ENCODE measurements at regions not wholly inside any gene's neighbourhood (a gene's known extent, or its start where the extent isn't known, plus 50 kb on each side); places are given as distances from the start of the nearest gene placed in this dataset.

DNA sequence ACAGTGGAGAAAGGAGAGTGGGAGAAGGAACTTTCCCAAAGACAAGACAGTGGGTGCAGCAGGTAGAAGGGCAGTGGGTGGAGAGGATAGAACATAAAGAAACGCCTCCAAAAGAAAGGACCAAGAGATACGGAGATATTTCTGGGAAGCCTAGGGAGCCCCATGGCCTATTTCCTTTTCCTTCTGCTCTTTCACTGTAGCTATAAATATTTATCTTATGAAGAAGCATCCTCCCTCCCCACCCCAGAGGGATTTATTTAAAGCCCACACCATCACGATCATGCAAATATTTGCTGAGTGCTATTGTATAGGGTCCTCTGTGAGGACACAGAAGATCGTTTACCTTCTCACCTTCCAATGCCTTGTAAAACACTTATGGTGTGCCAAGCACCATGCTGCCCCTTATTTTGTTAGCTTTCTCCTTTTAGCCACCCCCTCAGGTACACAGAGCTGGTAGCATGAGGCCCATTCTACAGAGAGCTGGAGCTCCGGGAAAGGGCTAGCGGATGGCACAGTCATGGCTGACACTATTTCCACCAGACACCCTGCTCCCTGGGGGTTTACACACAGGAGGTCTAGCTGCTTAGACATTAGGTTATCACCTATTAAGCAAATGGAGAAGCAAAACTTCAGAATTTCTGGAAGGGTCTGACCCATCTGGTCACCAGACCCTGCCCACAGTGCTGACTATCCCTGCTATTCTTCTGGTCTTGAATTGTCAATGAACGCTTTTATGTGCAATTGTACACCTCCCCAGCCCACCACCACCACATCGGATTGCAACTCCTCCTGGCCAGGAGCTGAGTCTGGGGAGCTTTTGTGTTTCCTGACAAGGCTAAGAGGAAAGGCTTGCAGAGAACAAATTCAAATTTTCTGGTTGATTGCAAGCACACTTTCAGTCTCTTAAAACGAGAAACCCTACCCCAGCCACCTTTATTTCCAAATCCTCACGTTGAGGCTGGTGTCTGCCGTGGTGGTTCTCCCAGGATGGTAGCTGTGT is 91.8 kb upstream of the KLF7 start:
- no peak for DNase-seq (ENCODE audit: low spot score)

DNA sequence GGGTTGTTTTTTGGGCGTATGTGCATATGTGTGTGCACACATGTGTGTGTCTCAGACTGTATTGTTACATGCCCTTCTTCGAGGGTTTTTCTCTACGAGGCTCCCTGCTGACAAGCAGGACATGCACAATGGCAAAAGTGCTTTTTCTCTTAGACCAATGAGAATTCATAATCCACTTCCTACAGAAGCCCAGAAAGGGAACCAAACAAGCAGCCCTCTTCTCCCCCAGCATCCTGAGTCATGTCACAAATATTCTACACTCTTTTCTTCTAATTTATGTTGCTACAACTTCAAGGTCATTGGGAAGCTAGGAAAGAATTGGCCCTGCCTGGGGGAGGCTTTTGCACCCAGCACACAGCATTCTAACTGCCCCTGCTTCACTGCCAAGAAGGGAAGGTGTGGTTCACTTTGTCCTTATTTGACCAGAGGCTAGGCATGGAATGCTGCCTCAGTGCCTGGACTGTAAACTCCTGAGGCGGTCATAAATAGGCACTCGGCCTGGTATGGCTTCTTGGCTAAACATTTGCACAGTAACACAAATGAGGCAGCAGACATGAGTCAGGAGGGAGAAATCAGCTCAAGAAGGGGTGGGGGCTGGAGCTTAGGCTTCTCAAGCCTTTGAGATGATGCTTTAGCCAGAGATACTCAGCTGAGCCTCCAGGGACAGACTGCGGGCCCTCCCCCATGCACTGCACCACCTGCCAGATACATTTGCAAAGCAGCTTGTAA is 92.7 kb upstream of the KLF7 start:
- peak; percentile 81 for DNase-seq (ENCODE audit: low spot score)

DNA sequence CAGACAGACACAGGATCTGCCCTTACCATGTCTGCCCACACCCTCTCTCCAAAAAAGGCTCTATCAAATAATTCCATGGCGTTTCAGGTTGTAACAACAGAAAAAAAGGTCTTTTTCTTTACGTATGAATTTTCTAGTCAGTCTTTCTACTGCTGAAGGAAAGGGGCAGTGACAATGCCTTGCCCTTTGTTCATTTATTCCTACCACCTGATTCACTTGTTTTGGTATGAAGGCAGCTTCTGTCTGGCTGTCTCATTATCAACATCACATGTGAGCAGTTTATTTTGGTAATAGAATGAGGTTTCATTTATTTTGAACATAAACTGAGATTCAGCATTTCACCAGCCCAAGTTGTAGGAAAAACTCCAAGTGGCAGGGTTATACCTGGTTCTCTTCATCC is 94.3 kb upstream of the KLF7 start:
- no peak for DNase-seq (ENCODE audit: low spot score)

DNA sequence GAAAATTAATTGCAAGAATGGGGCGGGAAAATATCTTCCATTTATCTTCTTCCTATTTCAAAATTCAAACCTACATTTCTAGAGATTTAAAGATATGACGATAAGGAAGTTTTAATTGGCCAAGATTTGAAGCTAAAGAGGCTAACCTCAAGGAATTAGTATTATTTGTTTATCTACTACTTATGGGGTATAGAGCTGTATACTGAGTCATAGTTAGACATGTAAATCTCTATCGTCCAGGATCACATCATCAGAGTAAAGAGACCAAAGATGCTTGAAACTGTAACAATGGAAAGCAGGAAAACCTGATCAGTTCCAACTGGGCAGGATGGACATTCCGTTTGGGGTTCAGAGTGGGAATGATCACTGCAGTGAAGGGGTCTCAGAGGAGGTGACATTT is 95.2 kb upstream of the KLF7 start:
- DNase-seq (ENCODE audit: low spot score), result no peak

DNA sequence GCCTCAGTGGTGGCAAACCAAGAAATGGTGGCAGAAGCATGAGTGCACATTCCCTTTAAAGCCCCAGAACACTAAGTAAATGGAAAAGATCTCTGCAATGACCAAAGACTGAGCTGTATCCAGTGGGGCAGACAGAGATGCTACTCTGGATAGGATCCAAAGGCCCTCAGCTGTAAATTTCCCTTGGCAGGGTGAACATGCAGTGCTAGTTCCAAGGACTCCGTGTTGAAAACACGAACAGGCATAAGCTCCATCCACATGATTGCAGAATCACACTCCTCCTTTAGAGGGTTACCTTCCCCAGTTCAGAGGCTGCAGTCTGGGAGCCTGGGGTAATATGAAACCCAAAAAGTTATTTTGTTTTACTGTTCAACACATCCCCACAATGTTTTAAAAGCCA is 98.6 kb upstream of the KLF7 start:
- DNase-seq (ENCODE audit: low spot score), result no peak

DNA sequence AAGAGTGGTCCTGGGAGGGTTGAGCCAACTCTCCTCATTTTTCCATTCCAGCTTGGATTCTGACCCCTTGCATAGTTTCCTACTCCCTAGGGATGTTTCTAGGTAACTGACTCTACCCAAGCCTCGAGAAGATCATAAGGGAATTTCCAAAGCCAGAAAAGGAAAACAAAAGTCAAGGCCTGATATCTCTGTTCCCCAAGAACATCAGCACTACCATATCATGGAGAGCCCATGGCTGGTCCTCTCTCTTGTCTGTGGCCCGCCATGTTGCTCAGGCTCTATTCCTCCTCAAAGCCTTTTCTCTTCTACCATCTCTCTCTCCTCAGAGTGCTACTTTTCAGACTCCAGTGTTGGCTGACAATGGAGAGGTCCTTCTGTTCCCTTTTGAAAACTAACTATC is 99.6 kb upstream of the KLF7 start:
- DNase-seq (ENCODE audit: low spot score), result no peak

DNA sequence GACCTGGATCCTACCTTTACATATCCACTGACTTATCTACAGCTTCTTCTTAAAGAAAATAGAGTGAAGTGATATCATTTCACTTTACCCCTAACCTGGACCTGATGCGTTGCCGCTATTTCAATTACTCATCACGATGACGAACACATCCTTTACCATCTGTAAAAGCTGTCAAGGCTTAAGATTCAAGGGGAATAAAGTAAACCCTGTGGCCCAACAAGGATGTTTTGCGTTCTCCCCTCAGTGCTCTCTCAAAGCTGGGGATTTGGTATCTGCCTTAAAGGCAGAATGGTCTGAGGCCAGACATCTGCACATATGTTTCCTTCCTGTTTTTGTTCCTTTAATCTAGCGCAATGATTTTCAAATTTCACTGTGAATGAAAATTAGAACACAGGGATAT is 100.1 kb upstream of the KLF7 start:
- no peak for DNase-seq (ENCODE audit: low spot score)

DNA sequence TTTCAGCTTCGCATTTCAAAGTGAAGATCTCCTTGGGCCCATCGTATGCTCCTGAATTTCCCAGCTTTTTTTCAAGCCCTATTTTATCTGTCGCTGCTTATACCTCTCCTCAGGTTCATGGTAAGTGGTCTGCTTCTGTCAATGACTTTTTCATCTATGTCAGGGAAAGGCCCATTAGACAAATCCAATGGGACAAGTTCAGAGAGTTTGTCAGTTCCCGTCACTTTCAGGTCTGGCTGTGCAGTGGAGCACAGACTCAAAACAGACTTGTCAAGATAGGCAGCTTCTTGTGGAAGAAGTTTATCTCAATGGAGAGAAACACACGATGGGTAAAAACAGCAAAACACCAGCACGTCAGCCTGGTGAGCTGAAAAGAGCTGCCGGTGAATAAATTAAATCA is 100.9 kb upstream of the KLF7 start:
- no peak for DNase-seq (ENCODE audit: low spot score)

DNA sequence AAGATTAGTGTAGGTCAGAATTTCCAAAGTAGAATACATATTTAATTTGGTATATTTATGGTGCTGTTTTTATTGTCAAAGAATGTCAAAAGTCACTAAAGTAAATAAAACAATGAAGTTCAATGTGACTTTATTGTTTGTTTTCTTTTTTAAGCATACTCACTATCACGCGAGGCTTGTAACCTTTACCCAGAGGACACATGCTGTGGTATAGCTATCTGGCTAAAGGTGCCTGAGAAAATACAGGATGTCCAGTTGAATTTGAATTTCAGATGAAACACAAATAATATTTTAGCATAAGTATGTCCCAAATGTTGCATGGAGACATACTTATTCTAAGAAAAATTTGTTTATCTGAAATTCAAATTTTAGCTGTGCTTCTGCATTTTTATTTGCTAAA is 103.3 kb upstream of the KLF7 start:
- no peak for DNase-seq (ENCODE audit: low spot score)

DNA sequence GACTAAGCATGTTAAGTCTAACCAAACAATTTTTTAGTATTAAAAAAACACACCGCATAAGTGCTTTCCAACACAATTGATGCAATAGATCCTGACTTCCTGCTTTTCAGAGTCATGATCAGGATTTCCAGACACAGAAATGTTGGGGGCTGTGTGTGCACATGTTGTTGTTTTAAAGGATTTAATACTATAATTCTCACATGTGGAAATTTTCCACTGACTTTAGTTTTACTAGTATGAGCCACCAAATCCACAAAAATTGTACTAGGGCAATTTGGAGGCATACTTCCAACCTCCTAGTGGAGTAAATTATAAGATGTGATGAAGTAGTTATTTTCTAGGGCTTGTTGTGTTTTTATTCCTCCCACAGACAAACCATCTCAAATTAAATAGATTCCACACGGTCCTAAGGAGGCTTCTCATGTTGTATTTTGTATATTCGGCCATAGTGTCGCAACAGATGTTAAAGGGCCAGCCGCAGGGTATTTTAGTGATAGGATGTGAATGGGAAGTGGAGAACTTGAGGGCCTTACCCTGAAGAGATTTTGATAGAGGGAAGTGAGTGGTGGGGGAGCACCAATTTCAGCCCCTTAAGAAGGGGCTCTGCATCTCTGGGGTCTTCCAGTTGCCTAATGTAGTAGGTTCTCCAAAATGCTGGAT is 108.9 kb upstream of the KLF7 start:
- DNase-seq (ENCODE audit: low spot score), result no peak

DNA sequence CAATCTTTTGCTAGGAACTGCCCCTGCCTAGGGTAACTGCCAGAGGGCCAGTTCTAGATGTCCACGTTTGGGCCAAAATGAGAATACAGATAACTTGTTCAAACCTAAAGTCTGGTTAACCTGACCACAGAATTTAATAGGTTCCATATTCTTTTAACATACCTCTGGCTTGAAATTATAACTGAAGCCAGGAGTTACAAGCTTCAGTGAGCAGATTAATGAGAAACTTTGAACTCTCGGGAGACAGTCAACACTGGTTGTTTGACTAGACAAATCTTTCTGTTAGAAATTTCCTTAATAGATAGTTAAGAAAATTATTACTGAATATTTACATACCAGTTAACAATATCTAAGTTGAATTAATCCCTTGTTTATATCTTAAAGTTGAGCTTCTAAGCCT is 110.0 kb upstream of the KLF7 start:
- no peak for DNase-seq (ENCODE audit: low spot score)

DNA sequence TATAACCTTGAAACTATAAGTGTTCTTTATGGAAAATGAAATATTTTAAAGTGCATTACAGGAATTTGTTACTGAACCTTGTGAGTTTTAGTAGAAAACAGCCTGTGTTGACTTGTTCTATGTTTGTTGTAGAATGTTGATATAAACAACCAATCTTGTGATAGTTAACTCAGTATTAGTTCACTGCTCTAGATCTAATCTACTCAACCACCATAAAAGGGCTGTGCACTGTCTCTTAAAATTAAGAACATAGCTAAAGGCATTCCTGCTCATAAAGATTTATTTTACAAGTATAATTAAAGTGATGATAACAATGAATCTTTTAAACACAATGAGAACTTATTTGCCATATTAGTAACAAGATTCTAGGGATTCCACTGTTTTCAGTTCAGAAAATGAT is 110.5 kb upstream of the KLF7 start:
- DNase-seq (ENCODE audit: low spot score), result no peak

DNA sequence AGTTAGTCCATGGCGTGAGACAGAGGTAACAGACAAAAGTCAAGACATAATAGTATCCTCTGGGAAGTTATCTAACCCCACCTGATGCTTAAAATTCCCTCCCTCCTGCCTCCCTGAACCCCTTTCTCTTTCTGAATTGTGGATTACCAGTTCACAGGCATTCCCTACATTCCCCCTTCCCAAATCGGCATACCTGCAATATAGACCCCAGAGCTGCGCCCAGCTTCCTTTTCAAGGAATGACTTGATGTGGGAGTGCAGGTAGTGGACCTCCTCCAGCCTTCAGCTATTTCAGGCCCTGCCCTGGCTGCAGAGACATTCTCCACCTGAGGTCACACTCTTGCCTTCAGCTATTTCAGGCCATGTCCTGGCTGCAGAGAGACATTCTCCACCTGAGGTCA is 111.1 kb upstream of the KLF7 start:
- DNase-seq (ENCODE audit: low spot score), result no peak

DNA sequence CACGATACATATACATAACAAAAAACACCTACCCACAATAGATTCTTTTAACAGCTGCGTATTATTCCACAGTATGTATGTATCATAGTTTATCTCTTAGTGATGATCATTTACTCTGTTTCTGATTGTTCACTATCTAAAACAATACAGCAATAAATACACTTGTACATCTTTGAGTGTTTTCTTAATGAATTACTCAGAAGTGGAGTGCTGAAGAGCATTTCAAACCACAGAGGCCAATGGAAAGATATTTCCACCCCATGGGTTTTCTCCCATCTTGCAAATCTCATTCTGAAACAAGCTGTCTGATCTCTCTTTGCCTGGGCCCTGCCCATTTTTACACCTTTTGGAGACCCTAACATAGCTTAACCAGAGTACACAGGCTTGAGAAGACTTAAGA is 113.8 kb upstream of the KLF7 start:
- no peak for DNase-seq (ENCODE audit: low spot score)

DNA sequence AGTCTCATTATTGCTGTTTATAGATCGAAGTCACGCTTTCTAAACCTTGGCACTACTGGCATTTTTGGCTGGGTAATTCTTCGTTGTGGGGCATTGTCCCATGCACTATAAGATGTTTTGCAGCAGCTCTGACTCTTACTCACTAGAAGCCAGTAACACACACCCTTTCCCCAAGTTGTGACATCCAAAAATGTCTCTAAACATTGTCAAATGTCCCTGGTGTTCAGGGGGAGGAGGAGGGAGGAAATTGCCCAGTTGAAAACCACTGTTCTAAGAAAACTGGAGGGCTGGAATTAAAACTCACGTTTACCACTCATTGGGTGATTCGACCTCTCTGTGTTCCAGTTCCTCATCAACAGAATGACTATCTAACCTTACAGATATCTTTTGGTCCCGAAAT is 115.7 kb upstream of the KLF7 start:
- DNase-seq (ENCODE audit: low spot score), result no peak

DNA sequence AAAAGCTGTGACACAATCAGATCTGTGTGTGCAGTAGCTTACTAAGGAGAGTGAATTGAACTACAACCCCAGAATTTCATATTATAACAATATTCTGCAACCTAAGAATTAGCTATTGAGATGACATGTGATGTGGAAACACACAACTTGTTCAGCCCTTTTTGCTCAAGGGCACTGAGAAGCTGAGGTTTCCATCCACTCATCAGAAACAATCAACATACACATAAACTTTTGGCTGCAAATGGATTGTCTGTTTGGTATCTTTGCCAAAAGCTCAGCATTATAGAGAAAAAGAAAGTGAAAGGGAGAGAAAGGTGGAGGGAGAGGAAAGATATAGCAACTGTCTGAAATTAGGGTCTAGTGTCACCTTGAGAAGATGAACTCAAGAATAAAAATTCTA is 117.2 kb upstream of the KLF7 start:
- DNase-seq (ENCODE audit: low spot score), result no peak

DNA sequence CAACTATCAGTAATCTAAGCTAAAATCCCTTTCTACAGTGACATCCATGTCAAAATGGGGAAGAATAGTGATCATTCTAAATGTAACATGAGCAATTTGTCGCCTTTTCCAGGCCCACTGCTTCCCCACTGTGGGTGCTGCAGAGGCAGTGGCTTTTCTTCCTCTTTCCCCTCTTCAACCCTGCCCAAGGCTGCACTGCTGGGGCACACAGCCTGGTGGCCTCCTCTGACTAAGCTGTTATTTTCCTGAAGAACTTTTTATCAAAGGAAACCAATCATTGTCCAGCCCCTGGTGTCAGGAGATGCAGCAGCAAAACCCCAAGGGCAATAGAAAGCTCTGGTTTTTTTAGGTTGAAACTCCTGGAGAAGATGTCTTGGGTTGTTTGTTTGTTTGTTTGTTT is 117.6 kb upstream of the KLF7 start:
- no peak for DNase-seq (ENCODE audit: low spot score)

DNA sequence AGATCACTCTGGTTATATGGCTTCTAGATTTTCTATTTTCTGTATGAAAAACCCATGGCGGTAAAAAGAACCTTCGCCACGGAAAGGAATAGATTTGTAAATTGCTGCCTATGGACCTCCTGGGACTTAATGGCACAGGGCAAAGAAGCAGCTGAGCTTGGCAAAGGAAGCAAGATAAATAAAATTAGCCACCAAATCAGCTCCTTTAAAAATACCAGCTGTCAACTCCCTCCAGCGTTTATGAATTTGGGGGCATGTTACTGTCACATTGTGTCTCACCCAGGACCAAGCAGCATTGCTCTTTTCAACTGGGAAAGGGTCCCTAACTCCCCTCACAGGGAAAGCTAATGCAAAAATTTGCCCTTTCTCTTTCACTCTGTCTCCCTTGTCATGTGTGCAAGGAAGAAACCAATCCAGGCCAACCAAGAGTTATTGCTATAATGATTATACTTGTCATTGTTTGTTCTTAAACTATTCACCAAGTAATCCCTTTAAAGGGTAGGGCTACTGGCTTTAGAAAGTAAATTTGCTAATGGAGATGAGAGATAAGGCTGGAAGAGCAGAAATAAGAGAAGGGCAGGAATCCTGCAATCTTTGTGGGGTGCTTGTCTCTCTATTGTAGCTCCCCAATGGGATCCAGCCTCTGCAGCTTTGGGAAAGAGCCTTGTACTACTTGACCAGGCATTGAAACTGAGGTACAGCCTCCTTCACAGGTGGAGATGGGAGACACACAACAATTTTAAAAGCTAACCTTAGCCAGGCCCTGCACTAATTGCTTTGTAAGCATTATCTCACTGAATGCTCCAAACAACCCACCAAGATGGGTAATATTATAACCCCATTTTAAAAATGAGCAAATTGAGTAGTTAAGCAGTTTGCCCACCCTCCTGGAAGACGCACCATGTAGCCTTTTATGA is 119.1 kb upstream of the KLF7 start:
- no peak for DNase-seq (ENCODE audit: low spot score)

DNA sequence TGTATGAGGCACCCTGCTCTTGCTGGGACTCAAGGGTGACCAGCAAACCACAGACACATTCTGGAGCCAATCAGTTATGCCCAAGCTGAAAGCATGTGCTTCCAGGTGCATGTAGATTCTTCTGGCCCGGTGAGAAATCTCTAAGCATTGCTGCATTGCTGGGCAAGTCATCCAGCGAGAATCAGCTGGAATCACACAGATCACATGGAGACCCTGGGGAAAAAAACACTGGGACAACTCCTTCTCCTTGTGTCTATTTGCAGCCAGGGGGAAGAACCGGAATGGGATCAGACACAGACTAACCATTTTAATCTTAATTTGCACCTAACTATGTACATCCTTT is 119.7 kb upstream of the KLF7 start:
- no peak for DNase-seq (ENCODE audit: low spot score)

DNA sequence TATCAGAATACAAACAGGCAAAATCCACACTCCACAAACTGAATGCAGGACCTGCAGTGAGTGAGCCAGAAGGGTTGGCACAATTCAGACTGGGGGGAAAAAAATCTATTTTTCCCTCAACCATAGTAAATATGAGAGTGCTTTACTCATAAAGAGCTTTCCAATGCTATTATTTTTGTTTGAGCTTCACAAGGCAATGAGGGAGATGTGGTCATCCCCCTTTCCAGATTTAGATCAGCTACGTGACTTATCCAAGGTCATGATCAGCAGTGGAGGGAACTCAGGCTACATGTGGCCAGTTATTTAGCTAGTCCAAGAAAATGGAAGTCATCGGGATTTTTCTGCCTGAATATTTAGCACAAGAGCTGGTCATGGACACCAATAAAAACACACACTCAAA is 120.4 kb upstream of the KLF7 start:
- DNase-seq (ENCODE audit: low spot score), result no peak

DNA sequence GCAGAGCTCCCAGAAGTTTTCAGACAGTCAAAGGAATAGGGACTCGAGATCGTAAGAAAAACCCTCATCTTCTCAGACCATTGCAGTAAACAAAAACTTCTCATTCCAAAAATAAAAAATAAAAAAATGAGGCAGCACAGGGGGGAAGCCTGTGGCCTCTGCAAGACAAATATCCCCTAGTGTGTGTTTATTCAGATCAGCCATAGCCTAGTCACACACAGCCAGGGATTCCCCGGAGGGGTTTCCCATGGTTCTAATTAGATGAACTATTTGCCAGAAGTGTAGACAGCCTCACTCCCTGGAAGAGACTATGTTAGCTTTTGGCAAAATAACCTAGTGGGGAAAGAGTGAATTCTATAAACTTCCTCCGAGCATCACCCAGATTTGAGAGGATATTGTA is 122.9 kb upstream of the KLF7 start:
- DNase-seq (ENCODE audit: low spot score), result no peak
